GM18502 (cell line): ENCODE measurements at regions not wholly inside any gene's neighbourhood (a gene's known extent, or its start where the extent isn't known, plus 50 kb on each side); places are given as distances from the start of the nearest gene placed in this dataset.

Experiments
- ATAC-seq: cut with Tn5 transposase; IDR thresholded peaks from one replicate; pipeline ENCODE4 v1.9.1; 2021; ENCODE audit warnings: mild to moderate bottlenecking; ENCODE audit not compliant: unreplicated experiment, poor library complexity

- no peak for ATAC-seq
Observed at GRCh38 chr20:63060057-63060991, 53.6 kb upstream of the BHLHE23 start.

GRCh38 chr20:63059684-63060056 is 52.9 kb upstream of the BHLHE23 start:
- no peak for ATAC-seq

- ATAC-seq = no peak
Observed at GRCh38 chr20:63058696-63059335, 52.1 kb upstream of the BHLHE23 start.

- ATAC-seq = no peak
Observed at GRCh38 chr20:63057171-63058117, 50.7 kb upstream of the BHLHE23 start.

DNA sequence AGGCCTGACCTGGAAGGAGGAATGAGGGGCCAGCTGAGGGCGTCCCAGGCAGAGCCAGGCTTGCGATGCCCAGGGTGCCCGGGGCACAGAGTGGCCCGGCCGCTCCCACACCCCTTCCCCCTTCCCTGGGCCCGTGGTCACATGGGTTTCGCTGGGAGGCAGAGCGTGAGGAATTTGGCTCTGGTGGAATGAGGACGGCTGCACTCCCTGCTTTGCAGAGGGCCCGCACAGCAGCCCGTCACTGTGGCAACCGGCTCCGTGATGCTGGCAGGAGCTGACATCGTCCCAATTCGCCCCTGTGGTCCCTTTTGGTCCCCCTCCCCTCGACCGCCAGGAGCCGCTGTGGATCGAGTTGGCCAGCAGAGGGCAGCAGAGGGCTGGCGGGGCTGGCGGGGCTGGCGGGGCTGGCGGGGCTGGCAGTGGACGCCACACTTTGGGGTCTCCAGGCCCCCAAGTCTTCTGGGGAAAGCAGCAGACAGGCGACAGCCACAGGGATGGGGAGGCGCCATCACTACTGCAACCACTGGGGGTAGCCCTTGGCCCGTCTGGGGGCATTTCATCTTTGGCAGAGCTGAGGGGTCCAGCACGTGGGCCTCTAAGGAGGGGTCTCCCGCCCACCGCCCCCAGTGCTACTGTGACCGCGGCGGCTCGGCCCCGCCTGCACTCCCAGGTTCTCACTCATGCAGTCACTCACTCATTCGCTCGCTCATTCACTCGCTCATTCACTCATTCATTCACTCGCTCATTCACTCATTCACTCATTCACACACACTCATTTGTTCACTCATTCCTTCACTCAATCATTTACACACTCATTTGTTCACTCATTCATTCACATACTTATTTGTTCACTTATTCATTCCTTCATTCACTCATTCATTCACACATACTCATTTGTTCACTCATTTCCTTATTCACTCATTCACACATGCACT is 49.7 kb upstream of the BHLHE23 start:
- no peak for ATAC-seq
